Testis (tissue), 2 donors: ENCODE measurements at regions not wholly inside any gene's neighbourhood (a gene's known extent, or its start where the extent isn't known, plus 50 kb on each side); places are given as distances from the start of the nearest gene placed in this dataset.

ENCODE experiments used
- DNase-seq: peaks from one replicate; pipeline ENCODE4 v3.0.0-alpha.2; 2019
- H3K27ac ChIP-seq, 2 donors: fragments of 200-600 bp; sonication (generic); one replicate each; pipeline ENCODE4 v1.5.1; 2019
- H3K27me3 ChIP-seq: fragments of 200-600 bp; sonication (generic); one replicate; pipeline ENCODE4 v1.5.1; 2019
- H3K36me3 ChIP-seq: fragments of 200-600 bp; sonication (generic); one replicate; pipeline ENCODE4 v1.5.1; 2017; ENCODE audit warnings: low read depth; ENCODE audit errors: missing control alignments
- H3K4me1 ChIP-seq: fragments of 200-600 bp; sonication (generic); one replicate; pipeline ENCODE4 v1.5.1; 2019
- H3K4me3 ChIP-seq, 2 donors: fragments of 200-600 bp; sonication (generic); one replicate each; pipeline ENCODE4 v1.5.1; 2017 to 2019
- H3K9me3 ChIP-seq: fragments of 200-600 bp; sonication (generic); one replicate; pipeline ENCODE4 v1.5.1; 2017
- POLR2A ChIP-seq: fragments of 450-650 bp; IDR thresholded peaks from one replicate; pipeline ENCODE4 v1.6.1; 2017; ENCODE audit warnings: antibody characterized with exemption, mild to moderate bottlenecking, moderate library complexity
- WGBS, 2 donors: methylation state at CpG; one replicate each; pipeline ENCODE4 v1.1.5; 2018; 5-methylcytosine and 5-hydroxymethylcytosine counted together
- intact Hi-C: fragments of 100-400 bp; cut with DNase I; formaldehyde crosslinking; loops from one replicate; pipeline ENCODE4 v1.15.1; 2023; ENCODE audit warnings: low total_unique reads
- TF ChIP-seq, protein P1 (sequence below), 3 experiments: fragments of 450-650 bp in 2 of 3; fragments of 200-600 bp in 1 of 3; sonication (generic) in 1 of 3; IDR thresholded peaks; one replicate each; pipeline ENCODE4 v1.5.1; 2016 to 2019; ENCODE audit warnings: antibody characterized with exemption in 3 of 3, mild to moderate bottlenecking in 2 of 3, moderate library complexity in 1 of 3

GRCh38 chr4:126976850-126977632 lies 655.7 kb upstream of the INTU start:
- no peak for TF ChIP-seq POLR2A
- TF ChIP-seq, protein P1, sequence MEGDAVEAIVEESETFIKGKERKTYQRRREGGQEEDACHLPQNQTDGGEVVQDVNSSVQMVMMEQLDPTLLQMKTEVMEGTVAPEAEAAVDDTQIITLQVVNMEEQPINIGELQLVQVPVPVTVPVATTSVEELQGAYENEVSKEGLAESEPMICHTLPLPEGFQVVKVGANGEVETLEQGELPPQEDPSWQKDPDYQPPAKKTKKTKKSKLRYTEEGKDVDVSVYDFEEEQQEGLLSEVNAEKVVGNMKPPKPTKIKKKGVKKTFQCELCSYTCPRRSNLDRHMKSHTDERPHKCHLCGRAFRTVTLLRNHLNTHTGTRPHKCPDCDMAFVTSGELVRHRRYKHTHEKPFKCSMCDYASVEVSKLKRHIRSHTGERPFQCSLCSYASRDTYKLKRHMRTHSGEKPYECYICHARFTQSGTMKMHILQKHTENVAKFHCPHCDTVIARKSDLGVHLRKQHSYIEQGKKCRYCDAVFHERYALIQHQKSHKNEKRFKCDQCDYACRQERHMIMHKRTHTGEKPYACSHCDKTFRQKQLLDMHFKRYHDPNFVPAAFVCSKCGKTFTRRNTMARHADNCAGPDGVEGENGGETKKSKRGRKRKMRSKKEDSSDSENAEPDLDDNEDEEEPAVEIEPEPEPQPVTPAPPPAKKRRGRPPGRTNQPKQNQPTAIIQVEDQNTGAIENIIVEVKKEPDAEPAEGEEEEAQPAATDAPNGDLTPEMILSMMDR (IDR thresholded peaks at IDR 0.05), result no peak
- Histone ChIP-seq H3K4me1 (no peaks in the 10 kb centered on the region), H3K36me3 (no peaks in the 10 kb centered on the region), H3K27me3 (no peaks in the 10 kb centered on the region), H3K27ac (no peak overlapping the region), H3K9me3 (no peaks in the 10 kb centered on the region), H3K4me3 (no peak overlapping the region)
- DNase-seq, result no peak
- 45 to 60% methylated on average over 5 of the region's 5 CpGs for WGBS, 2 donors
- intact Hi-C loops, result no loop called here

GRCh38 chr4:126986005-126986404 lies 646.8 kb upstream of the INTU start:
- DNase-seq, result no peak
- Histone ChIP-seq H3K36me3 (no peaks in the 10 kb centered on the region), H3K27ac (no peak overlapping the region), H3K4me1 (no peaks in the 10 kb centered on the region), H3K27me3 (no peaks in the 10 kb centered on the region), H3K4me3 (no peak overlapping the region), H3K9me3 (no peaks in the 10 kb centered on the region)
- WGBS, 2 donors, result 89 to 97% methylated on average over 1 of the region's 1 CpG
- intact Hi-C loops, result no loop called here
- no peak for TF ChIP-seq POLR2A
- TF ChIP-seq, protein P1 (IDR thresholded peaks at IDR 0.05), result no peak

GRCh38 chr4:126986828-126987227 lies 645.9 kb upstream of the INTU start:
- TF ChIP-seq, protein P1 (IDR thresholded peaks at IDR 0.05), result no peak
- TF ChIP-seq POLR2A, result no peak
- no peak overlapping the region for H3K4me3 ChIP-seq
- no peak overlapping the region for H3K27ac ChIP-seq
- intact Hi-C loops, result no loop called here
- no peaks in the 10 kb centered on the region for H3K9me3 ChIP-seq
- no peak for DNase-seq
- H3K4me1 ChIP-seq, result no peaks in the 10 kb centered on the region
- no peaks in the 10 kb centered on the region for H3K36me3 ChIP-seq
- no peaks in the 10 kb centered on the region for H3K27me3 ChIP-seq

DNA sequence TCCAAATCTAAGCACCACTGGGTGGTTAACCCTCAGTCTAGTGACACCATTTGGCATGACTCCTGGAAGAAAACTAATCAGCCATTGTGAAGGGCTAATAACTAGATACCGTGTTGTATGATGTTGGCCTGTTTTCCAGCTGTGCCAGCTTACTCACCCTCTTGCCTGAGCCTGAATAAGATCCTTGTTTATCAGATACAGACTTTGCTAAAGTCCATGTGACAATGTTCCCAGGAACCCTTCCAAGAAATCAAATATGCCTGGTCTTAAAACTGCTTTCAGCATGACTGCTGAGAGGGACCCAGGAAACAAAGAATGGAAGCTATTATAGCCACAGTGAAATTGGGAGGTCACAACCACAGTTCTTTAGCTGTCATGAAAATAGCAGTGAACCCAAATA lies 640.8 kb upstream of the INTU start:
- Histone ChIP-seq H3K27ac (no peak overlapping the region), H3K36me3 (no peaks in the 10 kb centered on the region), H3K27me3 (no peaks in the 10 kb centered on the region), H3K4me3 (no peak overlapping the region), H3K9me3 (no peaks in the 10 kb centered on the region), H3K4me1 (no peaks in the 10 kb centered on the region)
- intact Hi-C loops, result no loop called here
- TF ChIP-seq, protein P1 (IDR thresholded peaks at IDR 0.05), result no peak
- 85 to 92% methylated on average over 1 of the region's 1 CpG for WGBS, 2 donors
- no peak for DNase-seq

GRCh38 chr4:126992910-126993309 lies 639.8 kb upstream of the INTU start:
- no peak for TF ChIP-seq POLR2A
- TF ChIP-seq, protein P1 (IDR thresholded peaks at IDR 0.05), result no peak
- no peaks in the 10 kb centered on the region for H3K4me1 ChIP-seq
- no peak for DNase-seq
- 91 to 100% methylated on average over 1 of the region's 1 CpG for WGBS, 2 donors
- H3K27me3 ChIP-seq, result no peaks in the 10 kb centered on the region
- intact Hi-C loops, result no loop called here
- no peak overlapping the region for H3K4me3 ChIP-seq
- H3K27ac ChIP-seq, result no peak overlapping the region
- no peaks in the 10 kb centered on the region for H3K36me3 ChIP-seq
- H3K9me3 ChIP-seq, result no peaks in the 10 kb centered on the region
